GM21515 (cell line): ENCODE measurements at regions not wholly inside any gene's neighbourhood (a gene's known extent, or its start where the extent isn't known, plus 50 kb on each side); places are given as distances from the start of the nearest gene placed in this dataset.

Experiments used
- ATAC-seq: cut with Tn5 transposase; IDR thresholded peaks from one replicate; pipeline ENCODE4 v1.9.1; 2021; ENCODE audit not compliant: unreplicated experiment

GRCh38 chr3:104519468-104520227 lies 847.1 kb upstream of the ALCAM start:
- no peak for ATAC-seq

- peak; percentile 42 for ATAC-seq
Observed at GRCh38 chr3:104520228-104520655, 846.5 kb upstream of the ALCAM start.

- ATAC-seq: peak; percentile 45
Observed at GRCh38 chr3:104521606-104522336, 844.9 kb upstream of the ALCAM start.

GRCh38 chr3:104523136-104523535 lies 843.6 kb upstream of the ALCAM start:
- ATAC-seq: peak; percentile 25

GRCh38 chr3:104526901-104527401 lies 839.8 kb upstream of the ALCAM start:
- peak; percentile 77 for ATAC-seq

- ATAC-seq: no peak
Observed at GRCh38 chr3:104530934-104531333, 835.8 kb upstream of the ALCAM start.

- ATAC-seq: no peak
Observed at GRCh38 chr3:104536715-104537114, 830.0 kb upstream of the ALCAM start.

- no peak for ATAC-seq
Observed at GRCh38 chr3:104537323-104537722, 829.4 kb upstream of the ALCAM start.

- ATAC-seq: no peak
Observed at GRCh38 chr3:104546301-104546700, 820.4 kb upstream of the ALCAM start.

- no peak for ATAC-seq
Observed at GRCh38 chr3:104547031-104547430, 819.7 kb upstream of the ALCAM start.

GRCh38 chr3:104548401-104548800 lies 818.3 kb upstream of the ALCAM start:
- no peak for ATAC-seq

GRCh38 chr3:104549099-104549714 lies 817.5 kb upstream of the ALCAM start:
- ATAC-seq: no peak

GRCh38 chr3:104553121-104553520 lies 813.6 kb upstream of the ALCAM start:
- no peak for ATAC-seq

- ATAC-seq: no peak
Observed at GRCh38 chr3:104554425-104554824, 812.3 kb upstream of the ALCAM start.

GRCh38 chr3:104555728-104556127 lies 811.0 kb upstream of the ALCAM start:
- ATAC-seq: no peak

GRCh38 chr3:104556372-104557078 lies 810.2 kb upstream of the ALCAM start:
- ATAC-seq: no peak

GRCh38 chr3:104561324-104561723 lies 805.4 kb upstream of the ALCAM start:
- no peak for ATAC-seq

GRCh38 chr3:104564045-104564643 lies 802.6 kb upstream of the ALCAM start:
- no peak for ATAC-seq

- ATAC-seq: no peak
Observed at GRCh38 chr3:104566054-104566453, 800.7 kb upstream of the ALCAM start.

GRCh38 chr3:104575634-104576033 lies 791.1 kb upstream of the ALCAM start:
- ATAC-seq: no peak

GRCh38 chr3:104578558-104578957 lies 788.2 kb upstream of the ALCAM start:
- ATAC-seq: no peak
